ENCODE measurements at regions not wholly inside any gene's neighbourhood (a gene's known extent, or its start where the extent isn't known, plus 50 kb on each side); places are given as distances from the start of the nearest gene placed in this dataset.
"Not testable (repeated sequence)": the region's sequence is repeated elsewhere in the genome, so short reads cannot be mapped to it uniquely, and the experiment has no call there.

DNA sequence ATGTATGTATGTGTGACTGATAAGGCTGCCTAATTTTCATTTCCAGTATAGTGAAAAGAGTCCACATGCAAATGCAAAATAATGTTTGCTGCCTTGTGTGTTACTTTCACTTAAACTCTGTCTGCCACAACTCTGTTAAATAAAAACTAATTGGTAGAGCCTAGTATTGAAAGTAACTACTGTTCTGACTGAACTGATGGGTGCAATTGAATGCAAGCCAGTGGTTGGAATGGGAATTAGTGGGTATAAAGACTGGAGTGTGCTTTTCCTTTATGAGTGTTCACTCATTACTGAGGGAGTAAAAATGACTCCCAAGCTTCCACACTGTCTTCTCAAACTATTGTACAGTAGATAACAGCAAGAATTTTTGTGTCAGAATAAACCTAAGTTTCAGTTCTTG, 571.0 kb downstream of the TMTC2 start:
- DNase-seq (ENCODE audit: low read depth): no peak
- TF ChIP-seq, protein P1, sequence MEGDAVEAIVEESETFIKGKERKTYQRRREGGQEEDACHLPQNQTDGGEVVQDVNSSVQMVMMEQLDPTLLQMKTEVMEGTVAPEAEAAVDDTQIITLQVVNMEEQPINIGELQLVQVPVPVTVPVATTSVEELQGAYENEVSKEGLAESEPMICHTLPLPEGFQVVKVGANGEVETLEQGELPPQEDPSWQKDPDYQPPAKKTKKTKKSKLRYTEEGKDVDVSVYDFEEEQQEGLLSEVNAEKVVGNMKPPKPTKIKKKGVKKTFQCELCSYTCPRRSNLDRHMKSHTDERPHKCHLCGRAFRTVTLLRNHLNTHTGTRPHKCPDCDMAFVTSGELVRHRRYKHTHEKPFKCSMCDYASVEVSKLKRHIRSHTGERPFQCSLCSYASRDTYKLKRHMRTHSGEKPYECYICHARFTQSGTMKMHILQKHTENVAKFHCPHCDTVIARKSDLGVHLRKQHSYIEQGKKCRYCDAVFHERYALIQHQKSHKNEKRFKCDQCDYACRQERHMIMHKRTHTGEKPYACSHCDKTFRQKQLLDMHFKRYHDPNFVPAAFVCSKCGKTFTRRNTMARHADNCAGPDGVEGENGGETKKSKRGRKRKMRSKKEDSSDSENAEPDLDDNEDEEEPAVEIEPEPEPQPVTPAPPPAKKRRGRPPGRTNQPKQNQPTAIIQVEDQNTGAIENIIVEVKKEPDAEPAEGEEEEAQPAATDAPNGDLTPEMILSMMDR (conservative IDR thresholded peaks at IDR 0.05; ENCODE audit: low read depth, low read length): no peak
- no peak overlapping the region for H3K4me3 ChIP-seq (ENCODE audit: low read depth, low read length)

DNA sequence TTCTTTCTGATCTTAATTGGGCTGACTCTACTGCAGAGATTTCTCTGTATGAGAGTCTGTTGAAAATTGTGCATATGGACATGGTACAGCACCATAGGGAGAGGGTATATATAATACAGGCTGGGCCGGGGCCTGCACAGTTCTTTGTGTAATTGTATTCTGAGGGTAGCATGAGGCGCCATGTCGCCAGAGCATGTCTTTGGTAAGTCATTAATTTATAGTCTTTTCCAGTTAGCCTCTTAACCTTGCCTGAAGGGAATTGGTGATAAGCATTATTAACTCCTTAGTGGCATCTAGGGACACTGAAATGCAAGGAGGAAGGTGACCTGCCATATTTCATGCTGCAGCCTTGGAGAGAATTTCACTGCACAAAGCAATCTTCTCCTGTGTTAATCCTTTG, 569.9 kb downstream of the TMTC2 start:
- H3K4me3 ChIP-seq (ENCODE audit: low read depth, low read length): no peak overlapping the region
- no peak for DNase-seq (ENCODE audit: low read depth)
- TF ChIP-seq, protein P1 (conservative IDR thresholded peaks at IDR 0.05; ENCODE audit: low read depth, low read length): no peak

DNA sequence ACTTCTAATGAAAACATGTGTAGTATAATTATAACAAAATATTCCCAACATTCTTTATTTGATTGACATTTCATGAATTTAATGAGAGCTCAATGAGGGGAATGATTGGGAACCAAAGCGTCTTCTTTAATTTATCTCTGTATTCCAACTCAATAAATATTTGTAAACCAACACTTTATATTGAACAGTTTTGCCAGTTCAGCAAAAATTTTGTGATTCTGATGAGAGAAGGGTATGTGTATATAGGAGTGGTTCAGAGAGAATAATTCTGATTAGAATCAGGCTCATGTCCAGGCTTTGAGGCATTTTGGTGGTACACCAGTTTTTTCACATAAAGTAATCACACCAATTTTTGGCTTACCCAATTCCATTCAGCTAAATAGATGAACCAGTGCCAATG, 564.2 kb downstream of the TMTC2 start:
- no peak for DNase-seq (ENCODE audit: low read depth)
- no peak overlapping the region for H3K4me3 ChIP-seq (ENCODE audit: low read depth, low read length)
- TF ChIP-seq, protein P1 (conservative IDR thresholded peaks at IDR 0.05; ENCODE audit: low read depth, low read length): no peak

DNA sequence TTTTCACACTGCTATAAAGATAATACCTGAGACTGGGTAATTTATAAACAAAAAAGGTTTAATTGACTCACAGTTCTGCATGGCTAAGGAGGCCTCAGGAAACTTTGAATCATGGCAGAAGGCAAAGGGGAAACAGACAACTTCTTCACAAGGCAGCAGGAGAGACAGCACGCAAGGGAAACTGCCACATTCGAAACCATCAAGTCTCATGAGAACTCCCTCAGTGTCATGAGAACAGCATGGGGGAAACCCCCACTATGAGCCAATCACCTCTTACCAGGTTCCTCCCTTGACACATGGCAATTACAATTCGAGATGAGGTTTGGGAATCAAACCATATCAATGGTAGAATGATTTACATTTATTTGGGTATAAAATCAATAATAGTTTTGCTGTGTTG, 558.5 kb downstream of the TMTC2 start:
- no peak overlapping the region for H3K4me3 ChIP-seq (ENCODE audit: low read depth, low read length)
- TF ChIP-seq, protein P1 (conservative IDR thresholded peaks at IDR 0.05; ENCODE audit: low read depth, low read length): no peak
- no peak for DNase-seq (ENCODE audit: low read depth)

DNA sequence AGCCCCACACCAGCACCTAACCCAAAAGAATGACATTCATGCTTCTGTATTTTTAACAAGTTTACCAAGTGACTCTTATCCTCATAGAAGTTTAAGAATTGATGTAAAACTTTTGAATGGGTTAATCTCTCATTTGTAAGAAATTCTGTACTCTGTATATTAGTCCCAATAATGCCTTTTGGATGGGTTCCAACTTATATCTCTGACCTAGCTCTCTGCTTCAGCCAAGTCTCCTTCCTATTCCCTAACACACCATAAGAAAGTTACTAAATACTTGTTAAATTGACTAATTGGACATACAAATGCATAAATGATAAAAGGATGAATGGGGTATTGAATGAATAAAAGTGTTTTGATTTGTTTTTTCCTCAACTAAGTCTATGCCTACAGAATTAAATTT, 557.3 kb downstream of the TMTC2 start:
- DNase-seq (ENCODE audit: low read depth): no peak
- TF ChIP-seq, protein P1 (conservative IDR thresholded peaks at IDR 0.05; ENCODE audit: low read depth, low read length): no peak
- no peak overlapping the region for H3K4me3 ChIP-seq (ENCODE audit: low read depth, low read length)

DNA sequence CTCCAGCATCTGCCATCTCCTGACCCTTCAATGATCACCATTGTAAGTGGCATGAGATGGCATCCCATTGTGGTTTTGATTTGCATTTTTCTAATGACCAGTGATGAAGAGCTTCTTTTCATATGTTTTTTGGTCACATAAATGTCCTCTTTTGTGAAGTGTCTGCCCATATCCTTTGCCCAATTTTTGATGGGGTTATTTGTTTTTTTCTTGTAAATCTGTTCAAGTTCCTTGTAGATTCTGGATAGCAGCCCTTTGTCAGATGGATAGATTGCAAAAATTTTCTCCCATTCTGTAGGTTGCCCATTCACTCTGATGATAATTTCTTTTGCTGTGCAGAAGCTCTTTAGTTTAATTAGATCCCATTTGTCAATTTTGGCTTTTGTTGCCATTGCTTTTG, 547.3 kb downstream of the TMTC2 start:
- H3K4me3 ChIP-seq (ENCODE audit: low read depth, low read length); DNase-seq (ENCODE audit: low read depth): not testable (repeated sequence)

DNA sequence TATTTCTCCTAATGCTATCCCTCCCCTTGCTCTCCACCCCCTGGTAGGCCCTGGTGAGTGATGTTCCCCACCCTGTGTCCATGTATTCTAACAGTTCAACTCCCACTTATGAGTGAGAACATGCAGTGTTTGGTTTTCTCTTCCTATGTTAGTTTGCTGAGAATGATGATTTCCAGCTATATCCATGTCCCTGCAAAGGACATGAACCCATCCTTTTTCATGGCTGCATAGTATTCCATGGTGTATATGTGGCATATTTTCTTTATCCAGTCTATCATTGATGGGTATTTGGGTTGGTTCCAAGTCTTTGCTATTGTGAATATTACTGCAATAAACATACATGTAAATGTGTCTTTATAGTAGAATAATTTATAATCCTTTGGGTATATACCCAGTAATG, 540.3 kb downstream of the TMTC2 start:
- DNase-seq (ENCODE audit: low read depth); H3K4me3 ChIP-seq (ENCODE audit: low read depth, low read length): not testable (repeated sequence)

DNA sequence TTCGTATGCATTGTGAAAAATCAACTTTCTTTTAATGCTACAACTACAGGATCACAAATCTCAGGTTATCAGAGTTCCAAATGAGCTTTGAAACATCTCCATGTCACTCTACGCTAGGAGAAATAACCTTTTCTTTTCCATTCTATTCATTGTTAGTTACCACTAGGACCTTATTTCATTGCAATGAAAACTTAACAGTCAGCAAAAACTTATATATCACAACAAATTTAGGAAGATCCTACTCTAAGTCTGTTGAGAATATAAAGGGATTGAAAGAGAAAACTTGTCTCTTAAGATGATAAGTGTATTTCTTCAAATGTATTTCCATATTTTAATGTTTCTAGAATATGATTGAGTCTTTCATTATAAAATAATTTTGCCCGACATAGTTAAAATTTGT, 539.1 kb downstream of the TMTC2 start:
- H3K4me3 ChIP-seq (ENCODE audit: low read depth, low read length): no peak overlapping the region
- TF ChIP-seq, protein P1 (conservative IDR thresholded peaks at IDR 0.05; ENCODE audit: low read depth, low read length): no peak
- DNase-seq (ENCODE audit: low read depth): no peak

All from epithelial cell of proximal tubule (primary cell).